ENCODE measurements at regions not wholly inside any gene's neighbourhood (a gene's known extent, or its start where the extent isn't known, plus 50 kb on each side); places are given as distances from the start of the nearest gene placed in this dataset.

DNA sequence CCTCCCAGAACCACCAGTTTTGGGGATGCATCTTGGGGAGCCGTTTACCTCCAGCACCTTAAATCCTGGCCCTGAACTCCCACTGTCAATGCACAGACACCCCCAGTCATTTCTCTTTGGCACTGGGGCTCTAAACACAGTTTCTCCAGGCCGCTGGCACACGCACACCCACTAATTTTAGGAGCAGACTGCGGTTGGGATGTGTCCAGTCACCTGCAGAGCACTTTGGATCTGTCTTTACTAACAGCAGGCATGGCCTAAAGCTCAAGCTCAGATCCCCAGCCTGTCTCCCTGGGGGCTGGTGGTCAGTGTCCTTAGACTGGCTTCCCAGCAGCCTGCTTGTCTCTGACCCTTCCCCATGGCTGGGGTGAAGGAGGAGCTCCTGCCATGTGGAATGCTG, 49.9 kb downstream of the SYNE3 start:
- DNase-seq, result no peak

DNA sequence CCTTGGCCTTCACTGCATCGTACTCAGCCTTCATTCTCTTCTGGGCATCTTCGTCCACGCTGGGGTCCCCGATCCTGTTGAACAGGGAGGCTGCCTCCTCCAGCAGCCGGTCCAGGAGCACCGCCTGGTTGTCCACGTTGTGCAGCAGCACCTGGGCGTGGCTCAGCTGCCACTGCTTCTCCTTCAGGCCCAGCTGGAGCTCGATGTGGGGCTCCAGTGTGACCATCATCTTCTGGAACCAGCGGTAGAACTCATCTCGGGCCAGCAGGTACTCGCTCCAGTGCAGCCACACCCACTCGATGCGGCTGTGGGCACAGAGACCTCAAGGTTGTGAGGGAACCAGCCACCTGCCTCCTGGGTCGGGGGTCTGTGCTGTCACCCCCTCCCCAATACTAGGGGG, 50.5 kb downstream of the SYNE3 start:
- no peak for DNase-seq

DNA sequence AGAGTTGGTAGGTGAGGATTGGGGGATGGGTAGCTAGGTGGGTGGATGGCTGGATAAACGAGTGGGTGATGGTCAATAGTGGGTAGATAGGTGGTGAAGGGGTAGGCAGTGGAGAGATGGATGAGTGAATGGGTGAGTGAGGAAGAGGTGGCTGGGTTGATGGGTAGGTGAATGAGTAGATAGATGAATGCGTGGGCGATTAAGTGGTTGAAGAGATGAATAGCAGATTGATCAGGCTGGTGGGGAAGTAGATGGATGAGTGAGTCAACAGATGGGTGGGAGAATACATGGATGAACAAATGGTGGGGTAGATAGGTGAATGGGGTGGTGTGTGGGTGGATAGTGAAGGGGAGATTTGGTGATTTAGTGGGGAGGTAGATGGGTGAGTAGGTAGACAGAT, 51.1 kb downstream of the SYNE3 start:
- no peak for DNase-seq

DNA sequence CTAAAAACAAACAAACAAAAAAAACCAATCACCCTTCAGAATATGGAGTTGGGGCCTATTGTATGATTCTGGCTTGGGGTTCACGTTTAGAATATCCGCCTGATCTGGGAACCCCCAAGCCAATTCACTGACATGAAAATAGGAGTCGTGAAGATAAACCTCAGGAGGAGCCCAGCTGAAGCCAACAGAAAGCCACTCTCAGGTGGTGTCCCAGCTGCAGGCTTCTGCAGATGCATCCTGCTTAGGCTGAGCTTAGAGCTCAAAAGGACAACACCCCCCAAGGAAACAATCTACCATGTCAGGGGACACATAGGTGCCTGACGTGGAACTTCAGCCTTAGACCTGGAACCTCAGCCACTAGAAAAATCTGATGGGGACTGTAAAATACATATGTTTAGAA, 51.9 kb downstream of the SYNE3 start:
- DNase-seq, result no peak

DNA sequence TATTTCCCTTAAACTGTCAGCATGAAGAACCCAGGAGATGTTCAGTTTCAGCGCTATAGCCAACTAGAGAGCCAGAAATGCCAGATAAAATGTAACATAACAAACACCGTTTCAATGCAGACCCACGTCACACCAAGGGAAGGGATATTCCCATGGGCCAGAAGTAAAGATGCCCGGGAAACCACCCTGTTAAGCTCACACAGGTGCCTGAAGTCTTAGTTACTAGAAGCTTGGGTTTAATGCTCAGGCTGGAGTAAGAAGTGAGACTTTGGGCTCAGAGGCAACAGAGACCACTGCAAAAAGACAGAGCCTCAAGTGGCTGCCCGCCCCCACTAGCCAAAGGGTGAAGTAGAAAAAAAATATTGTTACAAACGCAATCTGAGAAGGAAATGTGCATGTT, 52.3 kb downstream of the SYNE3 start:
- no peak for DNase-seq

DNA sequence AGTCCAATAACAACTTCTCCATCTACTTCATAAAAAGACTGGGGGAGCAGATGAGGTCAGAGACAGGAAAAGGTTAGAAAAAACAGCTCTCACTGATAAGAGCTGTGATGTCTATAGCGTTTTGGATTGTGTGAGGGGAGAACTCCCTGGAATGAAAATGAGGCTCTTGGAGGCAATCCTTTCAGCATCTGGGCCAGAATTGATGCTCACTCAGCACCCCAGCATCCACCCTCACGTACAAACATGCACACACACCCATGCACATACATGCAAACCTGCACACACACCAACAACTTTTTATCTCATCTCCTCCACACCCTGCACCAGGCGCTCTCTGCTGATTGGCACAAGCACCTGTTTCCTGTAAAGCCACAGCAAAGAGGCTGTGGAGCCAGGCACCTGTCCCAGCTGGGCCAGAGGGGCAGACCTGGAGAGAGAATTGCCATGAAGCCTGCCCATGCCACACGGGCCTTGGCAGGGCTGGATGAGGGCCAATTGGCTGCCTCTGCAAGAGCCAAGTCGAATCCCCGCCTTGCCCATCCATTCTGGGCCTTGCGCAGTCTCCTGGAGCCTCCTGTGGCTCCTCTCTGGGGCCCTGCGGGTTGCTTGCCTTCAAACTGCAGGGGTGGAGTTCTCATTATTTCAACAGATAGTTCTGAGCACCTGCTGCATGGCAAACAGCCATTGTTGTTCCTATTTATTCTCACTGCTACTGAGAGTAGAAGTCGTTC, 53.1 kb downstream of the SYNE3 start:
- DNase-seq, result no peak

DNA sequence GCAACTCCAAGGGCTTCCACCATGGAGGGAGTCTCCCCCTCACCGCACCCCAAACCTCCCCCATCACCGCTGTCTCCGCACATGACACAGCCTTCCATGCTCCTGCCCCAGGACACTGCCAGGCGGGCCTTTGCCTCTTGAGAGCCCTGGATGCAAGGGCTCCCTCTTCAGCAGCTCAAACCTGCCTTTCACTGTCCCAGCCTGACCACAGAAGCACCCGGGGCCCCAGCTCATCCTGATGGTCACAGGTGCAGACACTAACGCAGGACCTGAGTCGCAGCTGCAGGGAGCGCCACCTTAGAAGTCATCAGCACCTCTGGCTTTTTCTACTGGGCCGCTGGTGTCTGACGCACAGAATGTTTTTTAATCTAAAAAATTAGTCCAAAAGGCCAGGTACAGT, 54.0 kb downstream of the SYNE3 start:
- no peak for DNase-seq

DNA sequence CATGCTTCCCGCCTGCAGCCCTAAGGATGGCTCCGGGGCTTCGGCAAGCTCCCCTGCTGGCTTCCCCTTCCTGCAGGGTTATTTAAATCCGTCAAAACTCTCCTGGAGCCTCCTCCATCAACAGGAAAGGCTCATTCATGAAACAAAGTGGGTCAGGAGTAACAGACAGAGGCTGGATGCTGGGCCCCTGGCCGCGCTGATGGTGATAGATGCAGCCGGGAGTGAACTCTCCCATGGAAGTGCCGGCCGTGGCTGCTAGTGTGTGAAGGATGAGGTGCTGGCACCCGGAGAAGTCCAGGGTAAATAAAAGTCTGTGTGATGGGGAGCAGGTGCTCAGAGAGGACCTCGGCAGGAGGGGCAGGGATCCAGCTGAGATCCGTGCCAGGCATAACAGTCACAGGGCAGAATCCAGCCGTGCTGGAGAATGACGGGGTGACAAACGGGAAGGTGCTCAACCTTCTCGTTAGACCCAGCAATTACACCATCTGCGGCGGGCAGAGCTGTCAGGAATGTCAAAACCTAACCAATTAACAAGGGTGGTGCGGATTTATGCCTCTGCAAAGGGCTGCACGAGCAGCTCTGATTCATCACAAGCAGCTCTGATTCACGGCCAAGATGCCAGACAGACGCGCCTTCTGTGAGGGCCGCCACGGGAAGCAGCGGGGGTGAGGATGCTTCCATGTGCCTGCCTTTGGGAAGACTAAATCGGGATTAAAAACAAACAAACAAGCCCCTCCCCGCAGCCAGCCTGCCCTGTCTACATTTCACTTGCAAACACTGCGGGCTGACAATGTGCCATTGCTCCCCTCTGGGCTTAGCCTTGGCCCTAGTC, 55.6 kb downstream of the SYNE3 start:
- peak; percentile 47 for DNase-seq

DNA sequence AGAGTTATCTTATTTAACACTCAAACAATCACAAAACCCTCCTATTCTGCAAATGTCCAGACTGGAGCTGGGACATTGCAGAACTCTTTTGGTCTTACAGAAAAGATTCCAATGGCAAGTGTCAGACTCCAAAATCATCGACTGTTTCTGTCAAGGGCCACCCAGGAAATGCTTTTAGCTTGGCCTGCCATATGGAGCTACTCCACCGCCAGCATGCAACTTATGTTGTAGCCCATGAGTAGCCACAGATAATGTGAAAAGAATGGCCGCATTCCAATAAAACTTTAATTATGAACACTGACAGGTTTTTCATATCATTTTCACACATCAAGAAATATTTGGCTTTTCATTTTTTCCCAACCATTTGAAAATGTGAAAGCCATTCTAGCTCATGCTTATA, 57.5 kb downstream of the SYNE3 start:
- DNase-seq, result no peak

DNA sequence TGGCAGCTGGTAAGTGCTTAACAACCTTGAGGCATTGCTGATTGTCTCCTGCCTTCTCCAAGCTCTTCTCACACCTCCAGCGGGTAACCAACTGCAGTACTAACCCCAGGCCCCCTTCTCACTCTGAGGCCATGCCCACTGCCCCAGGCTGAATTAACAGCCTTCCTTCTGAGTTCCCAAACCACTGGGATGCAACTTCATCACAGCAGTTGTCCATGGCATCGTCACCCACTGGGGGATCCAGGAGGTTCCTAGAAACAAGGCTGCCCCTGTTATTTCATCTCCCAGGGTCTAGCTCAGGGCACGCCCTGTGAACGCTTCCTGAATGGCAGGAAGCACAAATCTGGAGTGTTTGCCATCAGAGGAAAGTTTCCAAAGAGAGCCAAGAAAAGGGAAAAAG, 58.0 kb downstream of the SYNE3 start:
- no peak for DNase-seq

DNA sequence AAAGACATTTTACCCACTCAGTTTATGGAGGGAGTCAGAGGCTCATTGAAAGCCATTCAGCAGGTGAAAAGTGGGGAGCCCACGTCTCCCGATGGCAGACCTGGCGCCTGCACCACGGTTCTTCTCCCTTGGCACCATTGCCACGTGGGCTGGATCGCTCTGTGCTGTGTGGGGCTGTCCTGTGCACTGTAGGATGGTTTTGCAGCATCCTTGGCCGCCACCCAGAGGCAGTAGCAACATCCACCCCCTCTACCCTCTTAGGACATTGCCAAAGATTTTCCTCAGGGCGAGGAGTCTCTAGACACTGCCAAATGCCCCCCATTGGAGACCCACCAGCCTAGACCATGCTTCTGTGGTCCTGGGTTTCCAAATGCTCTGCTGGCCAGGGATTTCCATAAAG, 60.2 kb downstream of the SYNE3 start:
- DNase-seq, result no peak

DNA sequence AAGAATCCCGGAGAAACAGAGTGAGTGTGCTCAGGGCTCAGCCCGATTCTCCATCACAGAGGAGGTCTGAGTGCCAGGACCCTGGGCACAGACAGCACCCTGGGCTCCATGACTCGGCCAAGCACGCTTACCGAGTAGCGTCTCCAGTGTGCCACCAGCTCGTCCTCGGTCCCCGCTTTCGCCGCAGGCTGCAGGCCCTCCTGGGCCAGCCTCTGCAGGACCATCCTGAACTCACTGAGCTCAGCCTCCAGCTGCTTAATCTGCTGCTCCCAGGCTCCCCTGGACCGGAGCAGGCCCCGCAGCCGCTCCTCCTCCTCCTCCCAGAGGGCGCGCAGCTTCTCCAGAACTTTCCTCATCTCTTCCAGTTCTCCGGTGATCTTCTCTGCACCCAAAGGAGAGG, 61.2 kb downstream of the SYNE3 start:
- no peak for DNase-seq

DNA sequence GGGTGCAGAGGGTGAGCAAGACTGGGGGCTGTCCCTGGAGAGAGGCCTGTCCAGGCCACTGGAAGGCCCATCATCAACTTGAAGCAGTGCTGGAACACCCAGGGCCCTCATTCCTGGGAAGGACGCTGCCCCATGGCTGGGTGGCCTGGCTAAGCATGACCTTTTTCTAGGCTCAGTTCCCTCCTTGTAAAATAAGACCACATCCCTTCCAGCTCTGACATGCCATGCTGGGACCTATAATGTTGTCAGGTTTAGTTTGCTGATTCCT, 62.8 kb downstream of the SYNE3 start:
- DNase-seq, result no peak

DNA sequence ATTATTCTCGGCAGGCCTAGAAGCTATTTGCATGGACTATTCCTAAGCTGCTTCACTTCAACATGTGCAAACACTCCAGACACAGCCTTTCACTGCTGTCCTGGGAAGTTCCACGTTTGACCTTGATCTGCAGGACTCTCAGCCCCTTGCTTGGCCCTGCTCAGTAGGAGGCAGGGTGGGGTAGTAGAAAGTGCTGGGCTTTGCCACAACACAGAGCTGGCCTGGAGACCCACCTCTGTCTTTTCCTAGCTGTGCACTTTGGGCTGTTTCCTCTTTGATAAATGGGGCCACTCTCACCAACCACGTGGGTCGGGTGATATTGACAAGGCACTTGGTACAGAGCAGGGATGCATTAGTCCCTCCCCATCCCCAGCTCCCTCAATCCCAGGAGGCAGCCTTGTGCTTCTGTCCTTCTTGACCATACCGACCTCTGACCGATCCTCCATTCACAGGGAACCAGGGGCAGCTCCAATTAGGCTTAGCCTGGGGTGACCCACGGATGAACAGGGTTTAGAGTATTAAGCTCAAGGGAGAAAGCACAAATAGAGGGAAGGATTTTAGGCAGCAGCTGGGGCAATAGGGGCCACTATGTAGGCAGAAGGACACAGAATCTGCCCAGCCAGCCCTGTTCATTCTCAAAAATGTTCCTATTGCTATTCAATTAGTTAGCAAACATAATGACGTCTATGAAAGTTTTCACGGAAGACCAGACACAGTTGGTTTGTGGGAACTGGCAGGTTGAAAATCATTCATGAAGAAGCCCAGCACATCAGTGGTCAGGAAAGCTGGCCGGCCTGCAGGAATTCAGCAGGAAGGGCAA, 63.3 kb downstream of the SYNE3 start:
- DNase-seq, result no peak

DNA sequence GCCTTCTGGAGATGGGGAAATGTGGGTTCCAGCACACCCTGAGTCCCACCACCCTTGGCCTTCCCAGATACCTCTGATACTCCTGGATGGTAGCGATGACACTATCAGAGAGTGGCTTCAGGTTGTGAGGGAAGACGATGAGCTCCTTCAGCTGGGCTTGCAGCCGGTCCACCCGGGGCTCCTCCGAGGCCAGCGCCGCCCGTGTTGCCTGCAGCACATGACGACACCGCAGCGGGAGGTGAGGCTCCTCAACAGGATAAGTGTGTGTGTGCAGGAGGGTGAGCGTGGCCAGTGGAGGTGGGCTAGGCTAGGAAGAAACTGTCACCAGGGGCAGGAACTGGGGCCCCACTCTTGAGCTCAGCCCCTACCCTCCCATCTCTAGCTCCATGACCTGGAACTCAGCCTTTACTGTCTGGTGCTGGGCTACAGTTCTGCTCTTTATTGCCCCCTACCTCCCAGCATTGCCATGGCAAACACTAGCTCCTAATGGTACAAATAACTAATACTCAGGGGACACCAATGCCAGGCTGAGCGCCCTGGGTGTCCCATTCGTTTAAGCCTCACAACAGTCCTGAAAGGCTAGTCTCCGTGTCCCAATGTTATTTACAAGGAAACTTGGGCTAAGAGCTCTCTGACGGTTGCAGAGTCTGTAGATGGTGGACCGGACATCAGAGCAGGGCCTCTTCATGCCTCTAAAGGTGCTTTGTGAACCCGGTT, 64.1 kb downstream of the SYNE3 start:
- peak; percentile 64 for DNase-seq

DNA sequence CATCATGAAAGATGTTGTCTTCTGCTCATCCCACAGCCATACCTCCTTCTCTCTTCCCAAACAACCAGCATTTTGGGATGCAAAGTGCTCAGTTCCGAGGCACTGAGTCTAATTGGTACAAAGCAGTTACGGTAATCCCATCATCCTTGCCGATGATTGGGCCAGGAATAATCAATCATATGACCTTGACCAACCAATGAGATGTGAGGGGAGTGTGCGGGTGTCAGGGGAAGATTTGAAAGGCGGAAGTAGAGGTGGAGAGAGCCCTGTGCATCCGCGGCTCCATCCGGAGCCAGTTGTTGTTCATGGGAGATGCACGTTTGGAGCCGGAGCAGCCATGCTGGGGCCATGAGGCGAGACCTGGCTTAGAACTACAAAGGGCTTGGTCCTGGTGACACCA, 67.3 kb downstream of the SYNE3 start:
- DNase-seq, result no peak

DNA sequence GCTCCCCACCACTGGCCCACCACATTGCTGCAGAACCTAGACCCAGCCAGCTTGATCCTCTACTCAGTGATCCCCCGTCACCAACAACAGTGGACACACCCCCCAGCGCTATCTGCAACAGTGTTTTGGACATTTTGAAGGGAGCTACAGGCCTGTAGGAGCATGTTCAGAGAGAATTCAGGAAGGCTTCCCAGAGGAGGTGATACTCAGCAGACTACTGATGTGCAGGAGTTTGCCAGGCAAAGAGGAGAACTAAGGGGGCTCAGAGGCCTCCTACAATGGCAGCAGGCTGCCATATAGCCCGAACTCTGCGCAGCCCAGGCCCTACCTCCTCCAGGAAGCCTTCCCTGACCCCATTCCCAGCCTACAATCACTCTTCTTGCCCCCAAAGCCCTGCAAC, 70.0 kb downstream of the SYNE3 start:
- DNase-seq, result no peak

DNA sequence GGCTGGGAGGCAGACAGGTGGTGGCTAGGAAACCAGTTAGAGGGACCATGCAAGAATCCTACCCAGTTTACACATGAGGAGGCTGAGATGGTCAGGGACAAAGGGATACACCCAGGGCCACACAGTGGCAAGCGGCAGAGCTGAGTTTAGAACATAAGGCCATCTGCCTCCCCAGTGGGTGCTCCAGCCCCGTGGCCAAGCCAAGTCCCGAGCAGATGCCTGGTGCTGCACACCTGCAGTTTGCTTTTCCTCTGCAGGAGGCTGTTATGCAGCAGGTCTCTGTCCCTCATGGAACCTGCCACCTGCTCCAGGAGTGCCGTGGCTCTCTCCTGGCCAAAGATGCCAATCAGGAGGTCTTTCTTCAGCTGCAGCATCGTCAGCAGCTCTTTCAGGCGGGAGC, 70.8 kb downstream of the SYNE3 start:
- no peak for DNase-seq

DNA sequence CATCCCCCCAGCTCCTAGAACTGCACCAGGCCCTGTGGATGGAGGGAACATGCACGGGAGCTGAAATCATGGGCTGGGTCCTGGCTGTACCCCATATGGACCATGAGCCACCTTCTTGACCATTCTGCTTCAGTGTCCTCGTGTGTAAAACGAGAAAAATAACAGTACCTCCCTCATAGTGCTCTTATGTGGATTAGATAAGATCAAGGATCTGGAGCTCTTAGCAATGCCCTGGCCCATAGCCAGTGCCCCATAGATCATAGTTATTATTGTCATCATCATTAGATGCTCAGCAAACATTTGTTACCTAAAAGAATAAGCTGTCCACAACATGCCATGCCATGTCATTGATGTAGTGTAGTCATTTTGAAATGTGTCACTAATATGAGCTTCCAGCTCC, 71.3 kb downstream of the SYNE3 start:
- no peak for DNase-seq

DNA sequence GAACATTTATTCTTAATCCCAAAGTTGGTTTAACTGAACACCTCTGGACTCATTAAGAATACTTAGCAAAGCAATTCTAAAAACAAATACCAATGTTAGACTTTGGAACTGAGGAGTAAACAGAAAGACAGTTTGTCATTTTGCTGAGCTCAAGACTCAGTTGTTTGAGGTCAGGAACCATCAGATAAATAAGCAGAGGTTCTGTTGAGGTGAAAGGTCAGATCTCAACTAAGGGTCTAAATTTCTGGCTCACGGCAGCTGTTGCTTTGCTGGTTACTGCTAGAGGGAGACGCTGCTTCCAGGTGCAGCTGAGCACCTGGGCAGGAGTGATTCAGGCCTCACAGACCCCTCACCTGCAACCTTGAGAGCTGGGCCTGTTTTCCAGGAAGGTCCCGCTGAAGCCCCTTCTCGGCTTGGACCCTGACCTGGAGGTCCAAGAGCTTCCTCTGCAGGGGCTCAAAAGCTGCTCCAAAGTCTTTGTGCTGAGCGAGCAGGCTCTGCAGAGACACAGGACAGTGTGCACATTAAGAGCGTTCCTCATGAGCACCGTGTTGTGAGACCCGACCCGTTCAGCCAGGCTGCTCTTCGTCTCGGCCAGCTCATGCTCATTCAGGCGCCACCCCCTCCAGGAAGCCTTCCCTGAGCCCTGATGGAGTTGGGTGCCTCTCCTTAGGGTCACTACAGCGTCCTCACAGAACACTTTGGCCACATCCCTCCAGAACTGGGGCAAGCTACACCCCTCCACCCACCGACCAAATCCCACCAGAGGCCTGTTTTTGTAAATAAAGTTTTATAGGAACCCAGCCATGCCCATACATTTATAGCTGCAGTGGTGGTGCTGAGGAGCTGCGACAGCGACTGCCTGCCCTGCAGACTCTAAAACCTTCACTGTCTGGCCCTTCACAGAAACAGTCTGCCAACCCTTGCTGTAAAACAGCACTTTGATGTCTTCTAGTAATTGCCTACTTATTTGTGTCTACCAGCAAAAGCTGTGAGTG, 72.0 kb downstream of the SYNE3 start:
- DNase-seq, result no peak

DNA sequence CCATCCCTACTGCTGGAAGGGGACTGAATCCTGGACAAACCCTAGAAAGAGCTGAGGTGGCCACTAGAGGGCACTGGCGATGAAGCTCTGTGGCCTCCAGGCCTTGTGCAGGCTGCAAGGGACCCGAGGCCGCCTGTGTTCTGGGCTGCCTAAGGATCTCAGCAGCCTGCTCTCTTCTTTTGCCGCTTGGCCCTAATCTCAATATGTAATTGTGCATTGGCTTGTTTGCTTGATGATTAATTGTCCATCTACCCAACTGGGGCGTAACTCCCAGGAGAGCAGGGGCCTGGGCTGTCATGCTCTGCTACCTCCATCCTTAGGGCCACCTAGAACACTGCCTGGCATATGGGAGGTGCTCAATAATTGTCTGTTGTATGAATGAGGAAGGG, 73.8 kb downstream of the SYNE3 start:
- peak; percentile 89 for DNase-seq

DNA sequence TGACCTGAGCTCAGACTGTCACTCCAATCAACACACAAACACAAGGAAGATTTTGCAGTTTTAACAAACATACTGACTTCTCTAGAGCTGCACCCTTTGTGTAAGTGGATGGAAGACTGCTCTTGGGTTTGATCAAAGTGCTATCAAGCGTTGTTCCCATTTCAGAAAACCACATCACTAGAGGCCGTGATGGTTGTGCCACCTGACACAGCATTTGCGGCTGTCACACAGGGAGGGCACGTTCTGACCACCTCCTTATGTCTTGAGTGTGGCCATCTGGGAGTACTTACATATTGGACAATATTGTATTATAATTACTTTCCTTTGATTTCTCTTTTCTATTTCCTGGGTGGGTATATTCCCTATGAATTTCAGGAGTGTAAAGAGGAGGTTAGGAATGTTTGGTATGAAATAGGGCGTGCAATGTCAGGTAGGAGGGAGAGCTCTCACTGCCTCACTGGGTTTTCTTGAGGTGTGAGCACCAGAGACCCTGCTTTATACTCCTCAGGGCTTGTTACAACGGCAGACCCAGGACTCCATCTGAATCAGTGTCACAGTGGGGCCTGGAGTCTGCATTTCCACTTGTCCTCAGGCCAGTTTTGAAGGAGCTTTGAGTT, 74.3 kb downstream of the SYNE3 start:
- no peak for DNase-seq

Data from 8988T (cell line).